Peyer's patch (tissue), 4 donors: ENCODE measurements at regions not wholly inside any gene's neighbourhood (a gene's known extent, or its start where the extent isn't known, plus 50 kb on each side); places are given as distances from the start of the nearest gene placed in this dataset.

Source experiments
- DNase-seq, 3 donors: peaks; one replicate each; pipeline ENCODE4 v3.0.0-alpha.2; 2017 to 2019
- H3K27ac ChIP-seq, 4 donors: fragments of 200-600 bp; sonication (generic); one replicate each; pipeline ENCODE4 v1.5.1; 2016 to 2019
- H3K27me3 ChIP-seq, 2 donors: fragments of 200-600 bp; sonication (generic); one replicate each; pipeline ENCODE4 v1.5.1; 2019
- H3K36me3 ChIP-seq, 3 donors: fragments of 200-600 bp; sonication (generic); one replicate each; pipeline ENCODE4 v1.5.1; 2016 to 2019
- H3K4me1 ChIP-seq, 4 donors: fragments of 200-600 bp; sonication (generic); one replicate each; pipeline ENCODE4 v1.5.1; 2016 to 2019
- H3K4me3 ChIP-seq, 4 donors: fragments of 200-600 bp; sonication (generic); 1 replicate in 3 of 4; 2 replicates in 1 of 4; pipeline ENCODE4 v1.5.1; 2016 to 2019; ENCODE audit warnings: mild to moderate bottlenecking in 1 of 4
- H3K9me3 ChIP-seq, 4 donors: fragments of 200-600 bp; sonication (generic); one replicate each; pipeline ENCODE4 v1.5.1; 2016 to 2019; ENCODE audit warnings: mild to moderate bottlenecking in 1 of 4
- CTCF ChIP-seq, 6 experiments: fragments of 450-650 bp in 4 of 6; fragments of 200-600 bp in 2 of 6; sonication (generic) in 1 of 6; IDR thresholded peaks; one replicate each; pipeline ENCODE4 v1.5.1; 2017 to 2019; ENCODE audit warnings: antibody characterized with exemption in 6 of 6, mild to moderate bottlenecking in 3 of 6, moderate library complexity in 1 of 6
- POLR2A ChIP-seq, 2 donors: fragments of 450-650 bp; IDR thresholded peaks; one replicate each; pipeline ENCODE4 v1.5.1; 2017; ENCODE audit warnings: antibody characterized with exemption in 2 of 2, mild to moderate bottlenecking in 2 of 2, moderate library complexity in 2 of 2

- H3K4me3 ChIP-seq = no peak overlapping the region
- TF ChIP-seq CTCF (IDR thresholded peaks at IDR 0.05) = no peak
- TF ChIP-seq POLR2A (IDR thresholded peaks at IDR 0.05) = no peak
- H3K27me3 ChIP-seq = no peaks in the 10 kb centered on the region
- no peaks in the 10 kb centered on the region for H3K4me1 ChIP-seq
- no peak for DNase-seq
- no peak overlapping the region for H3K27ac ChIP-seq
- no peaks in the 10 kb centered on the region for H3K36me3 ChIP-seq
- H3K9me3 ChIP-seq = no peaks in the 10 kb centered on the region
Observed at GRCh38 chr14:84543859-84544258, 986.1 kb upstream of the FLRT2 start.

- TF ChIP-seq POLR2A (IDR thresholded peaks at IDR 0.05) = no peak
- TF ChIP-seq CTCF (IDR thresholded peaks at IDR 0.05) = no peak
- Histone ChIP-seq H3K9me3 (no peaks in the 10 kb centered on the region), H3K27me3 (no peaks in the 10 kb centered on the region), H3K4me1 (no peaks in the 10 kb centered on the region), H3K27ac (no peak overlapping the region), H3K36me3 (no peaks in the 10 kb centered on the region), H3K4me3 (no peak overlapping the region)
- no peak for DNase-seq
Observed at GRCh38 chr14:84544486-84545131, 985.3 kb upstream of the FLRT2 start.

GRCh38 chr14:84546236-84546635 lies 983.7 kb upstream of the FLRT2 start:
- Histone ChIP-seq H3K9me3 (no peaks in the 10 kb centered on the region), H3K4me3 (no peak overlapping the region), H3K36me3 (no peaks in the 10 kb centered on the region), H3K4me1 (no peaks in the 10 kb centered on the region), H3K27ac (no peak overlapping the region), H3K27me3 (no peaks in the 10 kb centered on the region)
- no peak for DNase-seq
- TF ChIP-seq POLR2A (IDR thresholded peaks at IDR 0.05) (no peak), CTCF (IDR thresholded peaks at IDR 0.05) (no peak)

- Histone ChIP-seq H3K9me3 (no peaks in the 10 kb centered on the region), H3K4me3 (no peak overlapping the region), H3K36me3 (no peaks in the 10 kb centered on the region), H3K27me3 (no peaks in the 10 kb centered on the region), H3K27ac (no peak overlapping the region), H3K4me1 (no peaks in the 10 kb centered on the region)
- no peak for DNase-seq
- TF ChIP-seq CTCF (IDR thresholded peaks at IDR 0.05) (no peak), POLR2A (IDR thresholded peaks at IDR 0.05) (no peak)
Observed at GRCh38 chr14:84554136-84554535, 975.8 kb upstream of the FLRT2 start.

- H3K4me3 ChIP-seq = no peak overlapping the region
- TF ChIP-seq CTCF (IDR thresholded peaks at IDR 0.05) (no peak), POLR2A (IDR thresholded peaks at IDR 0.05) (no peak)
- no peaks in the 10 kb centered on the region for H3K36me3 ChIP-seq
- no peaks in the 10 kb centered on the region for H3K4me1 ChIP-seq
- no peaks in the 10 kb centered on the region for H3K9me3 ChIP-seq
- DNase-seq = no peak
- H3K27me3 ChIP-seq = no peaks in the 10 kb centered on the region
- no peak overlapping the region for H3K27ac ChIP-seq
Observed at GRCh38 chr14:84555493-84555892, 974.5 kb upstream of the FLRT2 start.

- Histone ChIP-seq H3K27me3 (no peaks in the 10 kb centered on the region), H3K9me3 (peaks cover 0 to 4% (median 0%) of the 10 kb centered on the region in 4 donors), H3K4me1 (no peaks in the 10 kb centered on the region), H3K36me3 (no peaks in the 10 kb centered on the region), H3K27ac (no peak overlapping the region), H3K4me3 (no peak overlapping the region)
- no peak for DNase-seq
- TF ChIP-seq CTCF (IDR thresholded peaks at IDR 0.05) (no peak), POLR2A (IDR thresholded peaks at IDR 0.05) (no peak)
Observed at GRCh38 chr14:84566109-84566508, 963.8 kb upstream of the FLRT2 start.
